GM06990 (cell line): ENCODE measurements at regions not wholly inside any gene's neighbourhood (a gene's known extent, or its start where the extent isn't known, plus 50 kb on each side); places are given as distances from the start of the nearest gene placed in this dataset.

Source experiments
- DNase-seq: peaks from one replicate; pipeline ENCODE4 v3.0.0-alpha.2; 2011; ENCODE audit not compliant: insufficient read length; ENCODE audit errors: extremely low read depth
- H3K27me3 ChIP-seq: replicated peaks from 2 replicates; pipeline ENCODE4 v1.6.0; 2011; ENCODE audit warnings: low read length; ENCODE audit not compliant: control insufficient read depth, insufficient read depth
- H3K36me3 ChIP-seq: 2 replicates; pipeline ENCODE4 v1.5.1; 2011; ENCODE audit warnings: low read length; ENCODE audit not compliant: control insufficient read depth, insufficient read depth
- H3K4me3 ChIP-seq: replicated peaks from 2 replicates; pipeline ENCODE4 v1.5.1; 2011; ENCODE audit warnings: low read depth, mild to moderate bottlenecking, control low read depth, low read length
- TF ChIP-seq, protein P1 (sequence below): IDR thresholded peaks from 2 replicates; pipeline ENCODE4 v1.5.1; 2011; ENCODE audit warnings: low read length, control low read depth, mild to moderate bottlenecking, inconsistent platforms; ENCODE audit not compliant: insufficient read depth, poor library complexity, severe bottlenecking

DNA sequence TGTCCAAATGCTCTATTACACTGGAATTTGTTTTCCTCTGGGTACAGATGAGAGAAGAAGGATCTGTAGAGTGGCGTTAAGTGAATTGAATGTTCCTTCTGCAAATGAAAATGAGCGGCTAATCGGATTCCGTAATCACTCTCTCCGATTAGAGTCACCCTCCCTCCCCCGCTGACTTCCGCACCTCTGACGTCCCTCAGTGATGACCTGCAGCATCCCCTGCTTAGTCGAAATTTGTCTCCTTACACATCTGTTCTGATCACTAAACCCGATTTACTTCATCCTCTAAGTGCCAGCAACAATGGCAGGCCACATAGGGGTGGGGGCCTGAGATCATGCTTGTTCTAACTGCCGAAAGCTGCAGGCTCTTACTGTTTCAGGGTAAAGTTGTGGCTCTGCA, 378.7 kb downstream of the SEC16B start:
- TF ChIP-seq, protein P1, sequence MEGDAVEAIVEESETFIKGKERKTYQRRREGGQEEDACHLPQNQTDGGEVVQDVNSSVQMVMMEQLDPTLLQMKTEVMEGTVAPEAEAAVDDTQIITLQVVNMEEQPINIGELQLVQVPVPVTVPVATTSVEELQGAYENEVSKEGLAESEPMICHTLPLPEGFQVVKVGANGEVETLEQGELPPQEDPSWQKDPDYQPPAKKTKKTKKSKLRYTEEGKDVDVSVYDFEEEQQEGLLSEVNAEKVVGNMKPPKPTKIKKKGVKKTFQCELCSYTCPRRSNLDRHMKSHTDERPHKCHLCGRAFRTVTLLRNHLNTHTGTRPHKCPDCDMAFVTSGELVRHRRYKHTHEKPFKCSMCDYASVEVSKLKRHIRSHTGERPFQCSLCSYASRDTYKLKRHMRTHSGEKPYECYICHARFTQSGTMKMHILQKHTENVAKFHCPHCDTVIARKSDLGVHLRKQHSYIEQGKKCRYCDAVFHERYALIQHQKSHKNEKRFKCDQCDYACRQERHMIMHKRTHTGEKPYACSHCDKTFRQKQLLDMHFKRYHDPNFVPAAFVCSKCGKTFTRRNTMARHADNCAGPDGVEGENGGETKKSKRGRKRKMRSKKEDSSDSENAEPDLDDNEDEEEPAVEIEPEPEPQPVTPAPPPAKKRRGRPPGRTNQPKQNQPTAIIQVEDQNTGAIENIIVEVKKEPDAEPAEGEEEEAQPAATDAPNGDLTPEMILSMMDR, result no peak
- no peak for DNase-seq
- Histone ChIP-seq H3K27me3 (no peaks in the 10 kb centered on the region), H3K4me3 (no peak overlapping the region), H3K36me3 (no peaks in the 10 kb centered on the region)

DNA sequence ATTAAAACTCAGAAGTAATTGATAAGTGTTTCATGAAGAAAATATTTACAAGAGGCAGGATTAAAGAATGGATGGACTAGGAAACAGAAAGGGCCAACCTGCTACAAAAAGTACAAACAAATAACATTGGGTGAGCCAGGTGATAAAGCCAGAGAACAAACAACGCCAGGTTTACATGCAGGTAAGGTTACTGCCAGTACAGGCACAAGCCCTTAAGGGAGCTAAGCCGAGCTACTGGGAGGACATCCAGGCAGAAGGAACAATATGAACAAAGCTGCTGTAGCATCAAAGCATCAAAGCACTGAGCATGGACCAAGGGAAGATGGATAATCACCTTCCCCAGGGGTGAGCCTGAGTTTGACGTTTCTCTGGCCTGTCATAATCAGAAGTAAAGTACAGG, 380.7 kb downstream of the SEC16B start:
- DNase-seq, result no peak
- TF ChIP-seq, protein P1, result no peak
- H3K36me3 ChIP-seq, result no peaks in the 10 kb centered on the region
- H3K27me3 ChIP-seq, result no peaks in the 10 kb centered on the region
- H3K4me3 ChIP-seq, result no peak overlapping the region

DNA sequence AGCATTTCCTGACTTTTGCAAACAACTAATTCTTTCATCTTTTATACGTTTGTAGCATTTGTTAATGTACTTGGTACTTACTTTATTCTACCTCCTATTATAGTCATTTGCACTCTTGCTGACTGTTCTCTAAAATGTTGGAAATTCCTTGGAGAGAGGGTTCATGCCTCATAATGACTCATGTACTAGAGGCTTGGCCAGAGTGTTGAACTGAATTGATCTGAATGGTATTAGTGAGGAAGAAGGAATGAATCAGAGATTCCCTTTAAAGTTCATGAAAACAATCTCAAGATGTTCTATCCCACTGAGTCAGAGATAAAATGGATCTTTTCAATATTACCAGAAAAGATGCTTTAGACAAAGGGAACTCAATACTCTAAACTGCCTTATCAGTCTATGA, 383.4 kb downstream of the SEC16B start:
- TF ChIP-seq, protein P1, result no peak
- no peak for DNase-seq
- Histone ChIP-seq H3K27me3 (no peaks in the 10 kb centered on the region), H3K4me3 (no peak overlapping the region), H3K36me3 (no peaks in the 10 kb centered on the region)

DNA sequence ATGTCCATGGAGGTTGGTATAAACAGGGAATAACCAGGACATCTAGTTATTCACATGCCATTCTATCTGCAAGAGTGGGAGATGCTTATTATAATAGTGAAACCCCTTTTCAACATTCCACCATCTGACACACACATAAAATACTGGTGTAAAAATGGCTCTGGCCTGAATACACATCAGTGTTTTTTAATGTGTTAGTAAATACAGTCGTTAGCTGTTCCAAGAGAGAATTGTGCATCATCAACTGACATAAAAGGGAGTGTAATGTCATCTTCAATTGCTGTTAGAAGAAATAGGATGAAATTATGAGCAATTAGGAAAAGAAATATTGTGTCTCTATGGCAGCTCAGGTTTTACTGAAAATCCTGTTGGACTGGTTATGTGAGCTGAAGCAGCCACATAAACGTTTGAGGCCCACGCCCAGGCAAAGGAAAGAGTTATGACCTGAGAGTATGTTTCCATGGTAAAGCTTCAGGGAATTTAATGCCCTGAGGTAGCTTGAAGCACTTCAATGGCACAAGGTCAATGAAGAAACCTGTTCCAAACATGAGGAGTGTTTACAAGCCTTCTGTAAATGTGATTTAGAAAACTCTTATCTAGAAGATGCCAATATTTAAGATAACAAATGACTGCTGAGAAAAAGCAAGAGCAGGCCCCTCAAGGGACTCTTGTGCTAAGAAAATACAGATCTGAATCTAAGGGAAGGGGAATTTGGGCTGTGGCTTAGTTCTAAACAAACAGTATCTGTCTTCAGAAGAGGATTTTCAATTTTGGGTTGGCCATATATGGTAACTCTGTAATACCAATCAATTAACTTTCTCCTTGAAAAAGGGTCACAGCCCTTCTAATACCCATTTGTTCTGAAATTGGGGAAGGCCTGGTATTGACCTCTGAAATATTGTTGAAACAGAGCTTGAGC, 384.3 kb downstream of the SEC16B start:
- no peak for DNase-seq
- Histone ChIP-seq H3K4me3 (no peak overlapping the region), H3K36me3 (no peaks in the 10 kb centered on the region), H3K27me3 (no peaks in the 10 kb centered on the region)
- TF ChIP-seq, protein P1, result no peak

DNA sequence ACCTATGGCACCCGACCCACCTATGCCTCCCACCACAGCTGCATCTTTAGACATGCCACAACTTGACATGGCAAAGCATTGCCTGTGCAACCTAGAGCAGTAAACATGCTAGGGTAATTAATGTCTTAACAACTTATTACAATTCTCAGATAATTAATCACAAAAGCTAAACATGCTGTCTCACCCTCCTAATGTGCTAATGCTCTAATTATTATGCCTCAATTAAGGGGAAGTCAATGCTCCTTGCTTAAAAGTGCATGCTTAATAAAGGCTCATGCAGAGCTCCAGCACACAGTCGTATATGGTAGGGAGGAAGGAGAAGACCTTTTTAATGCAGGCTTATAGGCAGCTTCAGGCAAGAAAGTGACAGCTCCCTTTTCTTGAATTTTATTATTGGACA, 396.0 kb downstream of the SEC16B start:
- no peak for DNase-seq
- TF ChIP-seq, protein P1, result no peak
- Histone ChIP-seq H3K36me3 (no peaks in the 10 kb centered on the region), H3K27me3 (no peaks in the 10 kb centered on the region), H3K4me3 (no peak overlapping the region)
